CD4-positive, alpha-beta T cell treated with Interferon gamma for 1 hour (primary cell): ENCODE measurements at regions not wholly inside any gene's neighbourhood (a gene's known extent, or its start where the extent isn't known, plus 50 kb on each side); places are given as distances from the start of the nearest gene placed in this dataset.
"Not testable (repeated sequence)": the region's sequence is repeated elsewhere in the genome, so short reads cannot be mapped to it uniquely, and the experiment has no call there.

Source experiments
- DNase-seq: peaks from one replicate; pipeline ENCODE4 v3.0.0-alpha.2; 2020

DNA sequence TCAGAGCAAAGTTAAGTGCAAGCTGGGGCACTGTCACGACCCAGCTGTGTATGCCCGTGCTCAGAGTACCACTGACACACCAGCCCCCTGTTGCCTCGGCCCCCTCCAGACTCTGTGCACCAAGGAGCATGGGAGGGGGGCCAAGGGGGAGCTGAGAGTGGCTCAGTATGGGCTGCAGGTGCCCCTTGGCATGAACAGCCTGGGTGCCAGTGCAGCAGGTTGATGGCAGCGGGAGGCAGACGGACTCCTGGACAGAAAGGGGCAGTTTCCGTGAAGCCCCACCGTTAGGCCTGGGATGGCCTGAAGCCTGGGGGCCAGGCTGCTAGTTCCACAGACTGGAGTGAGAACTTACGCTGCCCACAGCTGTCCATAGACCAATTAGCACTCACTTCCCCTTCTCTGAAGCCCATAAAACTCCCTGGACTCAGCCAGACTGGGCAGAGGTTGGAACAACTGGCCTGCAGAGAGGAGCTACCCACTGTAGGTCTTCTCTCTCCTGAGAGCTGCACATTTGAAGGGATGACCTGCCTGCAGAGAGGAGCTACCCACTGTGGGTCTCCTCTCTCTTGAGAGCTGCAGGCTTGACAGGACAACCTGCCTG lies 182.8 kb downstream of the DEPDC1B start:
- no peak for DNase-seq

DNA sequence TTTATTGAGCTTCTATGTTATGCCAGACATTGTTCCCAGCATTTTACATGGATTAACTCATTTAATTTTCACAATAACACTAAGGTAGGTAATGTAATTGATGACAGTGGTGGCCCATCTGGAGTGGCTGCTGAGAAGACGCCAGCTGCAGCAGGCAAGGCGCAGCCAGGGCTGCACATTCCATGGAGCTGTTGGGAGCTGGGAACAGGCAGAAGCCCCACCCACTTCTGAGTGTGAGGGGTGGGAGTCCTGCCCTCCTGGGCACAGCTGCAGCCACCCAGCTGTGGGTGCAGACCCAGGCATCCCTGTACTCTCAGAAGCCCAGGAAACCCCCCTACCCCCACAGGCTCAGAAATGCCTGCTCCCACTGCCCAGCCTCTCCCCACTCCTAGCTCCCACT lies 183.3 kb downstream of the DEPDC1B start:
- DNase-seq: no peak

DNA sequence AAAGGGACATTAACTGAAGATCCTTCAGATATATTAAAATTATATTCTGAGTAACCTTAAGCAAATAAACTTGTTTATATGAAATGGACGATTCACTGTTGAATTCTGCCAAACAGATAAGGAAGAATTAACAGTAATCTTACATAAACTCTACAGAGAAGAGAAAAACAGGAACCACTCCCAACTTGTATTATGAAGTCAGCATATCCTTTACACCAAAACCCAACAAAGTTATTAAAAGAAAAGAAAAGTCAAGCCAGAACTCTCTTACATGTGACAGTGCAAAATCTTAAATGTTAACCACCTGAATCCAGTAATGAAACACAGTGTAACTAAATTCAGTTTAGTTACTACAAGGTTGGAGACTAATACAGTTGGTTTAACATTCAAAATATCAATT lies 185.8 kb downstream of the DEPDC1B start:
- no peak for DNase-seq

DNA sequence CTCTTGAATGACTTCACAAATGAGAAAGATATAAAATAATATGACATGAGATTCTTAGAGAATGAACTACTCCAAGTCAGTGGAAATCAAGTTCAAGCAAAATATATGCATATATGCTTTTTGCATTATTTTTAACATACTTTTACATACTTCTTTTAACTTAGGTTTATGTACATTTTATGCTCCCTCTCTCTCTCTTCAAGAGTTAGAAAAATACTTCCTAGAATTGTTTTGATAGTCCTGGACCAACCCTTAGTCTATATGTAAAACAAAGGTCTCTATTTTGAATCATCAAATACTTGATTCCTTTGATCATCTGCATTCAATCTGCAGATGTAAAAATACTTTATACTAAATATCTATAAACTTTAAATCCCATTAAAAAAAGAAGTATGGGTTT lies 187.8 kb downstream of the DEPDC1B start:
- DNase-seq: no peak

DNA sequence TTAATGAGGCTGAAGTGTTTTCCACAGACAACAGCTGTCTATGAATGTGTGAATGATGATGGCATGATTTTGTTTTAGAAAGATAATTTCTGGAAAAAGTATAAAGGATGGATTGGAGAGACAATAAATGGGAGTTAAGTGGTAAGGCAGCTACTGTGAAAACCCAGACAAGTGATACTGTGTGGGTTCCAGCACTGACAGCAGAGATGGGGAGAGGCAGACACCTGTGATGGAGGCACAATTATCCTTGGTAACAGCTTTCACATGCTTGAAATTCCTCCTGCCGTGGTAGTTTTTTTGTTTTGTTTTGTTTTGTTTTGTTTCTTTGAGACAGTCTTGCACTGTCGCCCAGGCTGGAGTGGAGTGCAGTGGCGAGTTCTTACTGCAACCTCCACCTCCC lies 189.3 kb downstream of the DEPDC1B start:
- no peak for DNase-seq

DNA sequence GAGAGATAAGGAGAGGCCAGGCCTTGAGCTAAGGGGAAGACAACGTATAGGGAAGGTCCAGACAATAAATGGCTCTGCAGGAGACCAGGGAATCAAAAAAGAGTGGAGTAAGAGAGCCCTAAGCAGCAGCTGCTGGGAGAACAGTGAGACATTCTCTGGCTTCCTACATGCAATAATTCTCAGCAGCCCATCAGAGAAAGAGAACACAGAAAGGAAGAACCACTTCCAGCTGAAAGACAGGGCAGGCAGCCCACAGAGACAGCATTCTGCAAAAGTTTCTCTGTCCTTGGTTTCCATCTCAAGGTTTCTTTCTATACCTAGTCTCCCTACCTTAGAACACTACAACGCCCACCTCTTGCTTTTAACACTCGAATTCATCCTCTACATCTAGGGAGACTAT lies 189.9 kb downstream of the DEPDC1B start:
- DNase-seq: no peak

DNA sequence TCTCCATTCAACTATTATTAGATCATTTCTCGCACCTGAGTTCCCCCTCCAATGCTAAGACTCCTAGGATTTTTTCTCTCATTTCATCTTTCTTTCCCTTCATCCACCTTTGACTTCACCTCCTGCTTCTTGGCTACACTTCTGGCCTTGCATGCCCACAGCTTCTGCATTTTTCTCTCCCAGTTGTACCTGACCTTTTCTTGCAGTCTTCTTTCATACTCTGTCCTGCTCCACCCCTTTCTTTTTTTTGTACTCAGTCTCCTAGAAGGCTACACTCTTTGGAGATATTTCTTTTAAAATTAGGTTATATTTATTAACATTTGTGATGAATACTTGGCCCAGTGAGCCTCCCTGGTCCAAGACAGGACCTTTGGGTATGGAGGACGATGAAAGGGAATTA lies 190.4 kb downstream of the DEPDC1B start:
- DNase-seq: no peak

DNA sequence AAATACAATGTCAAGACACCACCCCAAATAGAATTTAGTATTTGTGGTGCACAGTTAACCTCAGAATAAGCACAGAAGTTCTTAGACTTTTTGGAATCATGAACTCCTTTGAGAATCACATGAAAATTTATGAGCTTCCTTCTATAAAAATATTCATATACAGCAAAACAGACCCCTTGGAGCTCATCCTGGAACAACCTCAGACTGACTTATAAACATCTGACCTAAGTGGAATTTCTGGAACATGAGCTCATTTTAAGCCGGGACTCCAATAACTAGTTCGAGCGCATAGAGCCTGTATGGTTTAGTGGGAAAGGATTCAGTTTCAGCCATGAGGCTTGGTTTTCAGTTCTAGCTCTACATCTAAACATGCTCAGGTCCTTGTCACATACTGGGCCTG lies 192.3 kb downstream of the DEPDC1B start:
- no peak for DNase-seq

DNA sequence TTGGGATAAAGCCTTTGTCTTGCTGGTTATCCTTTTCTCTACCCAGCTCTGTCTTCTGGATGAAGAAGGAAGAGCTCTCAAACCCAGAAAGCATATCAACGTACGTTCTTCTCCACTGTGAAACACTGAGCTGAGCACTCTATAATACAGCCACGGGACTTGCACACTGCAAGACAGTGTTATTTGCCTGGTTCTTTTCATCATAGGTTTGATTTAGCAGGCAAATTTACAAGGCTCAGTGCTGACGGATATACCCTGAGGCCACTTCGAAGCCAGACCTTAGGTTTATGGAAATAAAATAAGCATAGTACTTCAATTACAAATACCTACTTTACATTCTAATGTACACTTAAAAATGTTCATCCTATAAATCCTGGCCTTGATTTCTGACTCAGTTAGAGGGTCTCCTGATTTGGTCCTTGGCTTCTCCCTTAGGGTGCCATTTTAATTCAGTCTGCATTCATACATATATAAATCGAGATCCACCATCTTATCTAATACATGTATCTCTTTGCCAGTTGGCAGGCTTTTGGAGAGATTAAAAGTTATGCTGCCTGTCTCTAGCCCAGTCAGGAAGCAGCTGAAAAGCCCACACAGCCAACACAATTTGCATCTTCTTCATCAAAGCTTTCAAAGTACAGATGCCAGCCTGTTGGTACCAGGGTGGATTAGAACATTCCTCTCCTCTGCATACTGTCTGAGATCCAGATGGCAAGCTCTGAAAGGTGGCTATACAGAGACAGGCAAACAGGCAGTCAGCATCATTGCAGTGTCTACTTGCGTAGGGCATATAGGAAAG lies 194.4 kb downstream of the DEPDC1B start:
- no peak for DNase-seq

DNA sequence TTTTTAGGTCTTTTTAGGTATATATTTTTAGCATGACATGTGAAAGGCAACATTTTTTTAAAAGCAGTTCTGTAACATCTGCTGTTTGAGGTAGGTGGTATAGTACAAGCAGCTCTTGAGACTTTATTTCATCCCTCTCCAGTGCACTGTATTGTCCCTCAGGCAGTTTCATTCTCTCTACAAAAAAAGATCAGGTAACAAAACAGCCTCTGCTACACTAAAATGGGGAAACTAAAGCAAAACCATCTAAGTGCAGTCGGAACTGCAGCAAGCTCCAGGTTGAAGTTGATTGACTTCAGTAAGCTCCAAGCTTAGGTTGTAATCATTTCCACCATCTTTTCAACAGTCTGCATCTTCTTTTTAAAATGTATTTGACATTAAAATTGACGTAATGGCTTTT lies 195.6 kb downstream of the DEPDC1B start:
- DNase-seq: no peak

DNA sequence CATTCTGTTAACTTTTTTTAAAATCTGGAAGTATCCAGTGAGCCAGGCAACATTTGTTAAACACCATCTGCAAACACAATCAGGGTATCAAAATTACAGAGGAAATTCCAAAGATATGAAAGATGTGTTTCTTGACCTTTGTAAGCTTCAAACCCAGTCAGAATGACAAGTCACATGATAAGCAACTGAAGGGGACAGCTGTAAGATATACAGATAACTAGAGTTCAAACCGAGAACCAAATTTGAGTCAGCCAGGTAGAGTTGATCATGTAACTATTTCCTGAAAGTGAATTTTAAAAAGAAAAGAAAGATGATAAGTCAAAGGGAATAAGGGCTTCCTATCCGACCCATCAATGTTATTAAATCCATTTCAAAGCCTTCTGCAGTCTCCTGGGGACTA lies 196.2 kb downstream of the DEPDC1B start:
- DNase-seq: no peak

DNA sequence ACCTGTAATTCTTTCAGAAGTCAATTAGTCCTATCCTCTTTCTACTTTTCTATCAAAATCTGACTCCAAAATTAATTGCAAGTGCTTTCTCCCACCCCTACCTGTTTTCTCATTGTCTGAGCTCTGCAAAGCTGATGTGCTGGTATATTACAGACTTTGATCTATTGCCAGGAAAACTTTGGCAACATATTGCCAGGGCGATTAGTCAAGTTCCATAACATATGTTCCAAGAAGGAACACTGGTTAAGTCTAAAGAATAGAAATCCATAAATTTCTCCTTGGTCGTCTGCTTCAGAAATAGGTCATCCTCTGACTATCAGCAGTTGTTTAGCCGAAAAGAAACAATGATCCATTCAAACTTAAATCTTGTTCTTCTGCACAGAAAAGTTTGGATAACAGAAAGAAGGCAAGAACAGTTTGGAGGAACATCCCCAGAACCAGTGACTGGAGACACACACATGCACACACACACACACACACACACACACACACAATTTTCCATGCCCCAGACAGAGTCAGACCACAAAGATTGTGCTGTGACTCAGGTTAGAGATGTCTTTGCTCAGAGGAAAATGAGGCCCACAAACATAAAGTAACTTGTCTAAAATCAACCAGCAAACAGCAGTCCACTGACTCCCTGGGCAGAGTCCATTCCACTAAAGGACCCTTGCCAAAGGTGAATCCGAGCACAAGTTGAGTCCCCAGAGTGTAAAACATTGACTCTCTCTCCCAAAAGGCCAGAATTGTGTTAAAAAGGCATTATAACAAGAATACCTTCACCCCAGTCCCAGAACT lies 202.1 kb downstream of the DEPDC1B start:
- no peak for DNase-seq

DNA sequence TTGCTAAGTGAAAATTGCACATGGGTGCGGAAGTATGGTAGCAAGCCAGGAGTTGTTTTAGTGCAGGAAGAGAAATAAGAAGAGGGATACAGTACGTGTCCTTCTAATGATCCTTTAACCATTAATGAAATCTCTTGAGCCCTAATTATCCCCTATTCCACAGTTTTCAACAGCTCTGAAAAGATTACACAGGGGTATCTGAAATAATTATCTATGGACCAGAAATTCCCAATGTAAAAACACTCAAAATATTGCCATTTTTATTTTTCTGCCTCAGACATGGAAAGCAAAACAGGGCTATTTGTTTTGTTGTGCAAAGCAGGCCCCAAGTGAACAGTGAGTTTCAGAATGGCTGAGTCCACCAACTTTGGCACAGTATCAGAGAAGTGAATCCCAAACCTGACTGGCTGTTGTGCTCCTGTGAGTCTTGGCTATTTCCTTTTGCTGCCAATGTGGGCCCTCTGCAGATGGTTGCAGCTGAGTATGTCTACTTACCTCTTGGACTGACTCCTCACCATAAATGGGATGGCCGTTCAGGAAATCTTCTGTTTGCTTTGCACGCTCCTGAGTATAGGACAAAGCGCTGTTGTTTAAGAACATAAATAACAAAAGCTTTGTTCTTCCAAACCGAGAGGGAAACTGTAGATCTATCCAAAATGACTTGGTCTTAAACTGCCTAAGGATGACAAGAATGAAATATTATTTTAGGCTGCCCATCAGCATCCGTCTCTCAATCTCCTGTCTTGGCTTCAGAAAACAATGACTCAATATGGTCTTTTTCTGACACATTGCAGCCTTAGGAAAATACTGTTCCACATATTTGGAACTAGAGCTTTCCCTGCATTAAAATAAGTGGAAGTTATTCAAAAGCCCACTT lies 204.1 kb downstream of the DEPDC1B start:
- DNase-seq: no peak

DNA sequence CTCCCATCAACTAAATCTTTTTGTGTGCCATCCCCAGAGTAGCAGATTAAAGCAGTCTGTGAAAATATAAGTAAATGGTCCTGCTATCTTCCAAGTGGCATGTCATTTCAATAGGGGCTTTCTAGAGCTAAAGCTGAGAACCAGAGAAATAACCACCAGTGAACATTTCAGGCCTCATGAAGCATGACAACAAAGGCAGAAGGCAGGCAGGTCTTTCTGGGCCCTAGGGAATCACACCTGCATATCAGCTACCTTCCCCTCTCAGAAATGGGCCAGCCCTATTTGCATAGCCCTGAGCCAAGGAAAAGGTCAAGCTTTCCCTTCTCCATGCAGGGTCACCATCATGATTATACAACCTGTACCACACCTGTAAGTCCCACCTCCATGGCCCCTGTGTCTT lies 205.3 kb downstream of the DEPDC1B start:
- no peak for DNase-seq

DNA sequence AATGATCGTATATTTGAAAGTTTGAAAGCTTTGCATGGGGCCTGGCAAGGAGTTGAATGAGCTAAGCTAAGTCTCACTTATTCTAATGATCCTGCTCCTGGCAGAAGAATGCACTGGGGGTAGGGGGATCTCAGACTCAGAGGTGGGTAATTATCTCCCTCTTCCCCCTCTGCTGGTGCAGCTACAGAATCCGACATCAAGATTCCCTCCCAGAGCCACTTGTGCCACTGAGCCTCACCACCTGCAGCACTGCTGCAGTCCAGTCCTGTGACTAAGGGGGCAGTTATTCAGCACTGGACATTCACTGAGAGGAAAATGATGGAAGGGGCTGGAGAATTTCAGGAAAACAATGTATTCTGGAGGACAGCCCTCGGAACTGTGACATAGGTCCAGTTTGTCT lies 205.8 kb downstream of the DEPDC1B start:
- DNase-seq: no peak

DNA sequence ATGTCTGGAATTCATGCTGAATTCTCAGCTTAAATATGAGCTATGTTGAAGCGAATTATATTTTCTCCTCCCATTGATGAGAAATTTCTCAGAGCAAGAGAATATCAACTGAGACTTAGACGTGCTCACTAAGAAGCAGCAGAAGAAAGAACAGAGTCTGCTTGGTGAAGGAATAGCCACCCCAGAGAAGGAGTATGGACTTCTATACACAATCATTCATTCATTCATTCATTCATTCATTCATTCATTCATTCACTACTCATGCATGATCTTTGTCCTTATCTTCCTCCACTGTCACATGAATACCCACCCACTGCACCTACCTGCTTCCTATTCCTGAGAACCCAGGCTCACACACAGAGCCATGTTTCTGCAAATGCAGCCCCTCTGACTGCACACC lies 206.6 kb downstream of the DEPDC1B start:
- no peak for DNase-seq

DNA sequence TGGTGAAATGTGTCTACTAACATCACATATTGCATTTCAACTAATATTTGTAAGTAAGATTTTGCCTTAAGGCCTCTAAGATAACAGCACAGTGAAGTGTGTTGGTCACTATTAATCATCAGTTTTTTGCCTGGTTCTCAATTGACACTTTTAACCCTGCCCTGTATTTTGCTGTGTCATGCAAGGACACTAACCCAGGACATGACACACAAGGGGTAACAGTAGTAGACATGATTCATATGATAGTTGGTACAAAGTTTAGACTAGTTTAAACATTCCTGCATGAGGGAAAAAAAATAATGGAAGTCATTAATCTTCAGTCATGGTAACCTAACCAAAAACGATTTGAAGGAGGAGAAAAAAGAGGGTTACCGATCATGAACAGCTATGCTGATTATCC lies 207.0 kb downstream of the DEPDC1B start:
- no peak for DNase-seq

DNA sequence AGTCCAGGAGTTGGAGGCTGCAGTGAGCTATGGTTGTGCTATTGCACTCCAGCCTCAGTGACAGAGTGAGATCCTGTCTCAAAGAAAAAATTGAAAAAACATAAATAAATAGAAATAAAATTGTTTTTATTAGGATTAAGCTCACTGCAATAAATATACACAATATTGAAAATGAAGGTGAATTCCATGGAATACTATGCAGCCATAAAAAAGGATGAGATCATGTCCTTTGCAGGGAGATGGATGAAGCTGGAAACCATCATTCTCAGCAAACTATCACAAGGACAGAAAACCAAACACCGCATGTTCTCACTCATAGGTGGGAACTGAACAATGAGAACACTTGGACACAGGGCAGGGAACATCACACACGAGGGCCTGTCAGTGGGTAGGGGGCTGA lies 207.6 kb downstream of the DEPDC1B start:
- not testable (repeated sequence) for DNase-seq

DNA sequence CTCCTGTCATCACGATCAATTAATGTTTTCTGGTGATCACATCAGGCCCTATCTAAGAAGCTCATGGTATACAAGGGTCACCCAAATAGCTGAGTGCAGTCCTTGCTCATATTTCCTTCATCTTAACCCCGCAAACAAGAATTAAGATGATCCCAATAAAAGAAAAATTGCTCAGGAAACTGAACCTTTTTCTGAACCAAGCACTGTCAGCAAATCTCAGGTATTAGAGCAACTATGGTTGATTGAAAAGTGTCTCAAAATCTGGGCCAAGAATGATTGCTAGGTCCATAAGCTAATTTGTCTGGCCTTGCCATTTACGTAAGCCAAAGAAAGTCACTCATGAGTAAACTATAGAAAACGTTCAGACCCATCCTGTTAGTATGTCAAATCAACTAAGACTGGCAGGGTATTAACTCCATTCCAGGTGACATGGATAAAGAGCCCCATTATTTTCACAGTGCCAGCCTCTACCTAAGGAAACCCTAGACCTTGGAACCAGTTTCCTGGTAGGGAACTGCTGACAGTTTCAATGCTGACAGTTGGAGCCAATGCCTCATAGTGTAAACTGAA lies 209.3 kb downstream of the DEPDC1B start:
- DNase-seq: no peak

DNA sequence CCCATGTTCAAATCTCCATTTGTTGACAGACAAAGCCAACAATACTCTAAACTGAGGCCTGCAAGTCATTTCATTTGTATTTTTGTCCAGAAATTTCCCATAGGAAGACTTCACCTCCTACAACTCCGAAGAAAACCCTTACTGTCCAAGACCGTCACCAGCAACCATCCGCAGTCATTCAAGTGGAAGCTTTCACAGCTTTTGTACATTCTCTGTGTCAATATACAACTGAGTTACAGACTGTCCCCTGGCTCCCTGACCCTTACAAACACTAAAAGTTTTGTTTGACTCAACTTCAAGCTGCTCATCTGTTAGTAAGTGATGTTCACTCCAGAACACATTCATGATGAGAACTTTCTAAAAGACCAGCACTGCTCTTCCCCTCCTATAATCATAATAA lies 210.1 kb downstream of the DEPDC1B start:
- DNase-seq: no peak

DNA sequence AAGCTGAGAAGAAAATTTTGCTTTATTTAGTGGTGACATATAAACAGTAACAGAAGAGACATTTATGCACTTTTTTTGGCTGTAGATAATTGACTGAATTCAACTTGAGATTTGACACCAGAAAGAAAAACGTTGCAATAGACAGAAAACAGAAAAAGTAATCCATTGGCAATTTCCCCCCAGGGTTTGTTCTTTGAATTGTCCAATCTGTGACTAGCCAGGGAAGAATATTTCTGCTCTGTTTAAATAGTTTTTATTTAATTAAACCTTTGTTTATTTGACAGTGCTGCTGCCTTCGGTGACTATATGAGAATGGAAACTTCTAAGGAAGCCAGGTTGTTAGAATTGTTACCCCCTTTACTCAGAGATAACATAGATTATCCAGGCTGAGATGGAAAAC lies 210.6 kb downstream of the DEPDC1B start:
- no peak for DNase-seq

DNA sequence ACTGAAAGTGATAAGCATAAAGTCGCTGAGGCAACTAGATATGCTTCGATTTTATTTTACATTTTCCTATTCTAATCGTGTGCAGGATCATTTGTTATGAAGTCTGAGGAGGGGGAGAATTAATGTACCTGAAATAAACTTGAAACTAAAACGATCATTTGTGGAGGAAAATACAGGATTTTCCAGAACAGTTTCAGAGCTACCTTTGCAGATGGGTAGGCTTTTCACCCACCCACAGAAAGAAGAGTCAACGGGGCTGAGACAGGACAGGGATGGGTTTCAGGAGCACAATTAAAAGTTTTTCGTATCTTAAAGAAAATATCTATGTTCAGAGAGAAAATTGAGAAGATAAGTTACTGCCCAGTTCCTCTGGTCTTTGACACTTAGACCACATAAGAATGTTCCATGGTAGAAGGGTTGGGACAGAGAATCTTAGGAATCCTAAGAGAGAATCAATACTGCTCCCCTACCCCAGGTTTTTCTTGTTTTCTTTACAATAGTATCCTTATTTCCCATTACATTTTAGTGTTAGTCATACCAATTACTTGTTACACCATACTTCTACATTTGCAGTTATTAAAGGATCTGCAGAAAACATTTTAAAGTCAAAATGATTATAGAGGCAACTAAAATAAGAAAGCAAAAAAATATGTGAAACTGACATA lies 211.4 kb downstream of the DEPDC1B start:
- DNase-seq: no peak
